B cell (primary cell): ENCODE measurements at regions not wholly inside any gene's neighbourhood (a gene's known extent, or its start where the extent isn't known, plus 50 kb on each side); places are given as distances from the start of the nearest gene placed in this dataset.

Experiments used
- ATAC-seq: fragments of 200-7000 bp; cut with Tn5 transposase; one replicate; pipeline ENCODE4 v1.10.0; 2021; ENCODE audit warnings: low read depth, mild to moderate bottlenecking, moderate number of reproducible peaks, moderate library complexity
- CTCF ChIA-PET: fragments of 350-600 bp; sonication (Branson Sonifier 250); formaldehyde crosslinking; loops from one replicate; lab custom pipeline; 2021; ENCODE audit warnings: antibody characterized with exemption, inconsistent platforms; lab: Charles Lee
- POLR2A ChIA-PET: fragments of 350-600 bp; sonication (Branson Sonifier 250); formaldehyde crosslinking; loops from one replicate; lab custom pipeline; 2021; ENCODE audit warnings: antibody characterized with exemption; lab: Charles Lee
- DNase-seq: peaks from one replicate; pipeline ENCODE4 v3.0.0; 2013
- H2AFZ ChIP-seq: 2 replicates; pipeline ENCODE4 v1.6.1; 2012; ENCODE audit warnings: mild to moderate bottlenecking, low read depth, low read length; ENCODE audit not compliant: insufficient read depth, poor library complexity, severe bottlenecking
- H3K27ac ChIP-seq, 2 donors: 1 replicate in 1 of 2; 2 replicates in 1 of 2; pipeline ENCODE4 v1.5.1; 2012 to 2013; ENCODE audit warnings: low read length in 2 of 2, mild to moderate bottlenecking in 2 of 2, moderate library complexity in 1 of 2
- H3K27me3 ChIP-seq, 4 experiments: fragments of 200-600 bp in 1 of 4; sonication (generic) in 1 of 4; replicated peaks in 1 of 4; 1 replicate in 2 of 4; 2 replicates in 2 of 4; pipeline versions ENCODE4 v1.6.1 to v1.7.0; 2013 to 2016; ENCODE audit warnings: low read length in 3 of 4, mild to moderate bottlenecking in 2 of 4, mixed read lengths in 1 of 4, moderate library complexity in 1 of 4; ENCODE audit not compliant: insufficient read depth in 4 of 4, control insufficient read depth in 3 of 4; ENCODE audit errors: control extremely low read depth in 1 of 4
- H3K36me3 ChIP-seq, 2 experiments: replicated peaks in 1 of 2; 1 replicate in 1 of 2; 2 replicates in 1 of 2; pipeline versions ENCODE4 v1.6.1 to v1.7.1; 2013; ENCODE audit warnings: low read length in 1 of 2; ENCODE audit not compliant: insufficient read depth in 2 of 2, control insufficient read depth in 1 of 2; ENCODE audit errors: control extremely low read depth in 1 of 2, extremely low read depth in 1 of 2
- H3K4me1 ChIP-seq, 2 donors: fragments of 200-600 bp in 1 of 2; sonication (generic) in 1 of 2; 1 replicate in 1 of 2; 2 replicates in 1 of 2; pipeline versions ENCODE4 v1.5.1 to v1.6.1; 2013 to 2017; ENCODE audit warnings: low read length in 2 of 2; ENCODE audit not compliant: control insufficient read depth in 2 of 2, insufficient read depth in 2 of 2
- H3K4me2 ChIP-seq: replicated peaks from 2 replicates; pipeline ENCODE3; 2012; ENCODE audit warnings: mild to moderate bottlenecking, low read depth, low read length; ENCODE audit not compliant: poor library complexity, severe bottlenecking
- H3K4me3 ChIP-seq, 5 experiments: fragments of 200-600 bp in 1 of 5; sonication (generic) in 1 of 5; 1 replicate in 3 of 5; 2 replicates in 2 of 5; pipeline versions ENCODE4 v1.5.1 to v1.7.0; 2011 to 2016; ENCODE audit warnings: low read length in 4 of 5, mild to moderate bottlenecking in 4 of 5, low read depth in 2 of 5, control low read depth in 1 of 5, moderate library complexity in 1 of 5; ENCODE audit not compliant: insufficient read depth in 1 of 5; ENCODE audit errors: control extremely low read depth in 1 of 5, extremely low read depth in 1 of 5
- H3K79me2 ChIP-seq: fragments of 200-600 bp; sonication (generic); one replicate; pipeline ENCODE4 v1.6.0; 2016; ENCODE audit warnings: low read length; ENCODE audit not compliant: control insufficient read depth, insufficient read depth
- H3K9ac ChIP-seq: fragments of 200-600 bp; sonication (generic); 2 replicates; pipeline ENCODE4 v1.6.1; 2017; ENCODE audit warnings: mild to moderate bottlenecking, low read length, moderate library complexity
- H3K9me3 ChIP-seq, 3 donors: one replicate each; pipeline versions ENCODE4 v1.6.1 to v1.7.1; 2013; ENCODE audit warnings: low read length in 2 of 3; ENCODE audit not compliant: control insufficient read depth in 2 of 3, insufficient read depth in 1 of 3; ENCODE audit errors: control extremely low read depth in 1 of 3
- H4K20me1 ChIP-seq: 2 replicates; pipeline ENCODE4 v1.6.0; 2012; ENCODE audit warnings: mild to moderate bottlenecking, low read length; ENCODE audit not compliant: insufficient read depth, control insufficient read depth, poor library complexity, severe bottlenecking
- H3K27ac Mint-ChIP-seq: one replicate; pipeline ENCODE4 v1.8.0; 2021; ENCODE audit warnings: mixed read lengths
- H3K27me3 Mint-ChIP-seq: one replicate; pipeline ENCODE4 v1.8.0; 2021; ENCODE audit warnings: mixed read lengths
- H3K4me1 Mint-ChIP-seq: one replicate; pipeline ENCODE4 v1.8.0; 2021; ENCODE audit warnings: mixed read lengths
- H3K4me3 Mint-ChIP-seq: one replicate; pipeline ENCODE4 v1.8.0; 2021; ENCODE audit warnings: mixed read lengths
- H3K9me3 Mint-ChIP-seq: one replicate; pipeline ENCODE4 v1.8.0; 2022; ENCODE audit warnings: mixed read lengths; ENCODE audit not compliant: insufficient read depth
- EZH2 ChIP-seq: IDR thresholded peaks from 2 replicates; pipeline ENCODE4 v1.6.1; 2012; ENCODE audit warnings: borderline replicate concordance, low read depth, mild to moderate bottlenecking, moderate library complexity, low read length; ENCODE audit not compliant: insufficient read depth, poor library complexity, severe bottlenecking
- WGBS: methylation state at CpG from one replicate; pipeline ENCODE4 v1.1.5; 2013; ENCODE audit warnings: missing lambda C conversion rate; ENCODE audit not compliant: insufficient coverage; 5-methylcytosine and 5-hydroxymethylcytosine counted together
- intact Hi-C: fragments of 100-400 bp; cut with micrococcal nuclease; formaldehyde crosslinking; loops from one replicate; pipeline ENCODE4 v1.10.0; 2022
- TF ChIP-seq, protein P1 (sequence below): fragments of 200-600 bp; IDR thresholded peaks from one replicate; pipeline ENCODE4 v1.8.0; 2022; ENCODE audit warnings: antibody characterized with exemption, mild to moderate bottlenecking

DNA sequence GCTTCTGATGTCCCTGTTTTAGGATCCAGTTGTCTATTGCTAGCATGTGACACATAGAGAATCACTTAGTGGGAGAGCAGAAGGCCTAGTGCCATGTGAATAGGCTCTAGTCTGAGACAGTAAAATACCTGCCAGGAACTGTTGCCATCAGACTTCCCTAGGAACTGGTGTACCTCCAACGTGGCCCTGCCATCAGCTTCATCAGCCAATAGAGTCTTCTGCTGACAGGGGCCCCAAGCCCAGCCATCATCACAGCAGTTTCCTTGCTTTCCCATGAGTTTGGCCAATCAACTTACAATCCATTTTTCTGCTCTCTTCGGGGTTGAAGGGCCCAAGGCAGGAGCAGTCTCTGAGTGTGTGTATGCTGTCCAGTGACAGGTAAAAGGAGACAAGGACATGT is 128.4 kb upstream of the ADRA1B start:
- ChIA-PET CTCF (interaction anchor here (1.3 kb wide), 1 partner anchor 18 kb away, joined by 3 read pairs; no protein-coding TSS in a partner anchor), POLR2A (no interaction called here)
- H3K27me3 ChIP-seq = peaks cover 0 to 3% (median 0%) of the 10 kb centered on the region in 4 experiments
- 75% methylated on average over 1 of the region's 2 CpGs for WGBS
- intact Hi-C loops = no loop called here
- no peak overlapping the region for H2AFZ ChIP-seq
- TF ChIP-seq, protein P1, sequence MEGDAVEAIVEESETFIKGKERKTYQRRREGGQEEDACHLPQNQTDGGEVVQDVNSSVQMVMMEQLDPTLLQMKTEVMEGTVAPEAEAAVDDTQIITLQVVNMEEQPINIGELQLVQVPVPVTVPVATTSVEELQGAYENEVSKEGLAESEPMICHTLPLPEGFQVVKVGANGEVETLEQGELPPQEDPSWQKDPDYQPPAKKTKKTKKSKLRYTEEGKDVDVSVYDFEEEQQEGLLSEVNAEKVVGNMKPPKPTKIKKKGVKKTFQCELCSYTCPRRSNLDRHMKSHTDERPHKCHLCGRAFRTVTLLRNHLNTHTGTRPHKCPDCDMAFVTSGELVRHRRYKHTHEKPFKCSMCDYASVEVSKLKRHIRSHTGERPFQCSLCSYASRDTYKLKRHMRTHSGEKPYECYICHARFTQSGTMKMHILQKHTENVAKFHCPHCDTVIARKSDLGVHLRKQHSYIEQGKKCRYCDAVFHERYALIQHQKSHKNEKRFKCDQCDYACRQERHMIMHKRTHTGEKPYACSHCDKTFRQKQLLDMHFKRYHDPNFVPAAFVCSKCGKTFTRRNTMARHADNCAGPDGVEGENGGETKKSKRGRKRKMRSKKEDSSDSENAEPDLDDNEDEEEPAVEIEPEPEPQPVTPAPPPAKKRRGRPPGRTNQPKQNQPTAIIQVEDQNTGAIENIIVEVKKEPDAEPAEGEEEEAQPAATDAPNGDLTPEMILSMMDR = no peak
- TF ChIP-seq EZH2 = no peak
- no peak overlapping the region for H3K4me2 ChIP-seq
- H3K4me1 ChIP-seq = no peaks in the 10 kb centered on the region
- no peak overlapping the region for H3K4me3 ChIP-seq
- no peaks in the 10 kb centered on the region for H3K9me3 ChIP-seq
- no peak overlapping the region for H3K9ac ChIP-seq
- ATAC-seq = no peak
- Mint-ChIP-seq H3K27me3 (peaks cover 9% of the 10 kb centered on the region), H3K9me3 (no peaks in the 10 kb centered on the region), H3K27ac (no peak overlapping the region), H3K4me3 (no peak overlapping the region), H3K4me1 (no peaks in the 10 kb centered on the region)
- no peak for DNase-seq
- H3K79me2 ChIP-seq = no peaks in the 10 kb centered on the region
- H3K36me3 ChIP-seq = no peaks in the 10 kb centered on the region
- H4K20me1 ChIP-seq = no peaks in the 10 kb centered on the region
- no peak overlapping the region for H3K27ac ChIP-seq

DNA sequence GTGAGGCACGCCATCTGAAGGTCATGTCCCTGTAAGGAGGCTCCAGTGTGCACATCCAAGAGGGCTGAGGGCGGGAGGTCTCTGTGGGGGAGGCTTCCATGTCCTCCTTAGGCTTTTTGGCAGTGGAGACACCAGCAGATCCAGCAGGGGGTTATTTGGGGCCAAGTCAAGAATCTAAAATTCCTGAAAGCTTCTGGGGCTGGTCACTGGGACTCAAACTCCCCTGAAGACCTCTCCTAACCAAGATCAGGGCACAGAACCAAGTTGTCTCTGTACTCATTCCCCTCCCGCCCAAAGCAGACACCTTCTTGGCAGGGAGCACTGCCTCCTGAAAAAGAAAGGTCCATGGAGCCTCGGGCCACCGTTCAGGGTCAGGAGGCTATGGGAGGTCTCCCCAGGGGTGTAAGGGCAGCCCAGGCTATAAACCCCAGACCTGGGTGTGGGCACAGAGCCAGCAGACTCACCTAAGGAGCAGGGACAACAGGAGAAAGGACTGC is 127.4 kb upstream of the ADRA1B start:
- Mint-ChIP-seq H3K27me3 (peaks cover 9% of the 10 kb centered on the region), H3K4me1 (no peaks in the 10 kb centered on the region), H3K4me3 (no peak overlapping the region), H3K9me3 (no peaks in the 10 kb centered on the region), H3K27ac (no peak overlapping the region)
- Histone ChIP-seq H3K27me3 (peaks cover 0 to 3% (median 0%) of the 10 kb centered on the region in 4 experiments), H3K79me2 (no peaks in the 10 kb centered on the region), H3K4me3 (no peak overlapping the region), H3K9ac (no peak overlapping the region), H3K4me2 (no peak overlapping the region), H3K27ac (no peak overlapping the region), H3K9me3 (no peaks in the 10 kb centered on the region), H3K36me3 (no peaks in the 10 kb centered on the region), H3K4me1 (no peaks in the 10 kb centered on the region), H4K20me1 (no peaks in the 10 kb centered on the region), H2AFZ (no peak overlapping the region)
- 87% methylated on average over 5 of the region's 5 CpGs for WGBS
- DNase-seq (no peak), ATAC-seq (no peak)
- ChIA-PET POLR2A (no interaction called here), CTCF (interaction anchor here (1.3 kb wide), 1 partner anchor 20 kb away, joined by 3 read pairs; no protein-coding TSS in a partner anchor)
- TF ChIP-seq, protein P1 = no peak
- TF ChIP-seq EZH2 = no peak
- intact Hi-C loops = no loop called here
